ENCODE measurements at regions not wholly inside any gene's neighbourhood (a gene's known extent, or its start where the extent isn't known, plus 50 kb on each side); places are given as distances from the start of the nearest gene placed in this dataset.

DNA sequence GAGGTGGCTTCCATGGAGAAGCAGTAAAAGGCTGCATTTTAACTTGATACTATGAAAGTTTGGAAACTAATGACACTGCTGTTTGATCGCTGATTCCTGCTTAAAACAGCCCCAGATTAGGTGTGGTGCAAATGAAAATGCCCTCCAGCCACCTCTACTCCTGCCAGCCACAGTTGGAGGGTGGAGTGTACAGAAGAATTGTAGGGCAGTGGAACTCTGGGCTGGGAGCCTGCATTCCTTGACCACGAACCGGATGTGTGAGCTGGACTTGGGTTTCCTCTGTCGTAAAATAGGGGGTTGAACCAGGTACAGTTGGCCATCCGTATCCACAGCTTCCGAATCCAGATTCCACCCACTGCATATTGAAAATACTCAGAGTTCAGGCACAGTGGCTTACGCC is 84.6 kb upstream of the RFX8 start:
- no peak for TF ChIP-seq YY1 (IDR thresholded peaks at IDR 0.05; ENCODE audit: insufficient read depth, insufficient read length)
- TF ChIP-seq ZNF274 (IDR thresholded peaks at IDR 0.05; ENCODE audit: low read depth, low read length): no peak

Measured in NT2/D1 (cell line).